NB4 (cell line): ENCODE measurements at regions not wholly inside any gene's neighbourhood (a gene's known extent, or its start where the extent isn't known, plus 50 kb on each side); places are given as distances from the start of the nearest gene placed in this dataset.

Source experiments
- CTCF ChIP-seq: IDR thresholded peaks from one replicate; pipeline ENCODE4 v1.5.1; 2012; ENCODE audit warnings: low read depth, low read length
- MYC ChIP-seq: IDR thresholded peaks from 2 replicates; pipeline ENCODE4 v1.6.1; 2011; ENCODE audit warnings: low read depth, low read length
- POLR2A ChIP-seq: IDR thresholded peaks from 2 replicates; pipeline ENCODE4 v1.6.1; 2011; ENCODE audit warnings: mild to moderate bottlenecking; ENCODE audit not compliant: insufficient read length; ENCODE audit errors: extremely low read depth
- TF ChIP-seq, protein P1 (sequence below): IDR thresholded peaks from 2 replicates; pipeline ENCODE4 v1.6.1; 2011; ENCODE audit warnings: low read depth, low read length

DNA sequence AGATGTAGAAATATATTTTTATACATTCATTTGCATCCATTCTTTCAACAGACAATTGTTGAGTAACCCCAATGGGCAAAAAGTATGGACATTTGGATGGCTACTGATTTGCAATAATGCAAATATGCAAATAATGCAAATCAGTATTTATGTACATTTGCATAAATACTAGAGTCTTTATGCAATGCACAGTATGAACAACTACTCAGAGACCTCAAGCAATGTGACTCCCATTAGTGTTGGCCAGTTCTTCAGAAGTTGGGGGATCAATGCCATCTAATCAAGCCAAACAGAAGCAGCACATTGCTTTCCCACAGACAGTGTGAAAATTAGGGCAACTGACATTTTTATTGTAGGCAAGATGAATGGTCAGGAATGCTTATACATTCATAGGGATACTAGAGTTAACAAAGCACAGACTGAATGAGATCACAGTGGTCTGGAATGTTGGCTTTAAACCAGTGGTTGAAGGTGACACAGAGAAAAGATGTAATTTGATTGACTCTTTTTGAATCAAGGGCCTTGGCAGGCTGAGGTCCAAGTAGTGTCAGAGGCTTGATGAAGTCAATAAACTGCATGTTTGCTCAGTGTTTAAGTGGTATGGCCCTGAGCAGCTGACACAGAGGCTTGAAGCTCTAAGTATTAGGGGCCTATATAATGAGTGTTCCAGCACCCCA is 256.6 kb downstream of the CTH start:
- no peak for TF ChIP-seq CTCF
- TF ChIP-seq, protein P1, sequence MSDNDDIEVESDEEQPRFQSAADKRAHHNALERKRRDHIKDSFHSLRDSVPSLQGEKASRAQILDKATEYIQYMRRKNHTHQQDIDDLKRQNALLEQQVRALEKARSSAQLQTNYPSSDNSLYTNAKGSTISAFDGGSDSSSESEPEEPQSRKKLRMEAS, result no peak
- no peak for TF ChIP-seq POLR2A
- no peak for TF ChIP-seq MYC
